HCT116 (cell line): ENCODE measurements at regions not wholly inside any gene's neighbourhood (a gene's known extent, or its start where the extent isn't known, plus 50 kb on each side); places are given as distances from the start of the nearest gene placed in this dataset.
"Not testable (repeated sequence)": the region's sequence is repeated elsewhere in the genome, so short reads cannot be mapped to it uniquely, and the experiment has no call there.

Experiments
- CTCF ChIP-seq, 3 experiments: fragments of 200-600 bp in 1 of 3; sonication (generic) in 1 of 3; IDR thresholded peaks in 2 of 3; conservative IDR thresholded peaks in 1 of 3; 2 replicates each; pipeline ENCODE4 v1.5.1; 2012 to 2017; ENCODE audit warnings: low read depth in 2 of 3, low read length in 2 of 3, antibody characterized with exemption in 1 of 3, borderline replicate concordance in 1 of 3, control low read depth in 1 of 3, mild to moderate bottlenecking in 1 of 3, mixed read lengths in 1 of 3, mixed run types in 1 of 3, moderate library complexity in 1 of 3; ENCODE audit not compliant: insufficient read depth in 1 of 3
- EZH2 ChIP-seq: fragments of 200-600 bp; sonication (generic); IDR thresholded peaks from 2 replicates; pipeline ENCODE4 v1.6.1; 2017; ENCODE audit warnings: antibody characterized with exemption, mixed run types
- EZH2phosphoT487 ChIP-seq: fragments of 200-600 bp; IDR thresholded peaks from 2 replicates; pipeline ENCODE4 v1.6.1; 2018; ENCODE audit warnings: antibody characterized with exemption, borderline replicate concordance
- MAX ChIP-seq: IDR thresholded peaks from 2 replicates; pipeline ENCODE4 v1.6.1; 2012
- POLR2A ChIP-seq: IDR thresholded peaks from 2 replicates; pipeline ENCODE4 v1.7.0; 2011; ENCODE audit warnings: borderline replicate concordance; ENCODE audit not compliant: insufficient read depth, insufficient read length; ENCODE audit errors: extremely low read depth
- POLR2AphosphoS5 ChIP-seq: IDR thresholded peaks from 2 replicates; pipeline ENCODE4 v1.6.1; 2011; ENCODE audit warnings: mild to moderate bottlenecking, low read depth, low read length, moderate library complexity
- RAD21 ChIP-seq: IDR thresholded peaks from 2 replicates; pipeline ENCODE4 v1.6.1; 2012; ENCODE audit warnings: low read depth, mild to moderate bottlenecking
- YY1 ChIP-seq: IDR thresholded peaks from 2 replicates; pipeline ENCODE4 v1.6.1; 2011; ENCODE audit warnings: low read length, low read depth, moderate library complexity, mild to moderate bottlenecking; ENCODE audit not compliant: insufficient replicate concordance; ENCODE audit errors: extremely low read depth
- ZNF274 ChIP-seq: fragments of 200-500 bp; sonication (Bioruptor generic); IDR thresholded peaks from 2 replicates; pipeline ENCODE4 v1.6.1; 2014; ENCODE audit warnings: mild to moderate bottlenecking, low read depth, low read length, inconsistent platforms
- TF ChIP-seq, protein P1 (sequence below): IDR thresholded peaks from 2 replicates; pipeline ENCODE4 v1.6.1; 2011; ENCODE audit warnings: mild to moderate bottlenecking, low read length, moderate library complexity; ENCODE audit not compliant: insufficient replicate concordance; ENCODE audit errors: extremely low read depth
- TF ChIP-seq, protein P2 (sequence below): IDR thresholded peaks from 2 replicates; pipeline ENCODE4 v1.6.1; 2012; ENCODE audit warnings: low read depth

- TF ChIP-seq YY1; POLR2A; EZH2phosphoT487; MAX; ZNF274; EZH2; POLR2AphosphoS5; CTCF (IDR thresholded peaks at IDR 0.05 in 2 of 3, conservative IDR thresholded peaks at IDR 0.05 in 1 of 3; ENCODE audit: borderline replicate concordance in 1 of 3, insufficient read depth in 1 of 3, low read depth in 2 of 3, low read length in 2 of 3); RAD21: not testable (repeated sequence)
- TF ChIP-seq, protein P1, sequence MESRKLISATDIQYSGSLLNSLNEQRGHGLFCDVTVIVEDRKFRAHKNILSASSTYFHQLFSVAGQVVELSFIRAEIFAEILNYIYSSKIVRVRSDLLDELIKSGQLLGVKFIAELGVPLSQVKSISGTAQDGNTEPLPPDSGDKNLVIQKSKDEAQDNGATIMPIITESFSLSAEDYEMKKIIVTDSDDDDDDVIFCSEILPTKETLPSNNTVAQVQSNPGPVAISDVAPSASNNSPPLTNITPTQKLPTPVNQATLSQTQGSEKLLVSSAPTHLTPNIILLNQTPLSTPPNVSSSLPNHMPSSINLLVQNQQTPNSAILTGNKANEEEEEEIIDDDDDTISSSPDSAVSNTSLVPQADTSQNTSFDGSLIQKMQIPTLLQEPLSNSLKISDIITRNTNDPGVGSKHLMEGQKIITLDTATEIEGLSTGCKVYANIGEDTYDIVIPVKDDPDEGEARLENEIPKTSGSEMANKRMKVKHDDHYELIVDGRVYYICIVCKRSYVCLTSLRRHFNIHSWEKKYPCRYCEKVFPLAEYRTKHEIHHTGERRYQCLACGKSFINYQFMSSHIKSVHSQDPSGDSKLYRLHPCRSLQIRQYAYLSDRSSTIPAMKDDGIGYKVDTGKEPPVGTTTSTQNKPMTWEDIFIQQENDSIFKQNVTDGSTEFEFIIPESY, result not testable (repeated sequence)
- TF ChIP-seq, protein P2, sequence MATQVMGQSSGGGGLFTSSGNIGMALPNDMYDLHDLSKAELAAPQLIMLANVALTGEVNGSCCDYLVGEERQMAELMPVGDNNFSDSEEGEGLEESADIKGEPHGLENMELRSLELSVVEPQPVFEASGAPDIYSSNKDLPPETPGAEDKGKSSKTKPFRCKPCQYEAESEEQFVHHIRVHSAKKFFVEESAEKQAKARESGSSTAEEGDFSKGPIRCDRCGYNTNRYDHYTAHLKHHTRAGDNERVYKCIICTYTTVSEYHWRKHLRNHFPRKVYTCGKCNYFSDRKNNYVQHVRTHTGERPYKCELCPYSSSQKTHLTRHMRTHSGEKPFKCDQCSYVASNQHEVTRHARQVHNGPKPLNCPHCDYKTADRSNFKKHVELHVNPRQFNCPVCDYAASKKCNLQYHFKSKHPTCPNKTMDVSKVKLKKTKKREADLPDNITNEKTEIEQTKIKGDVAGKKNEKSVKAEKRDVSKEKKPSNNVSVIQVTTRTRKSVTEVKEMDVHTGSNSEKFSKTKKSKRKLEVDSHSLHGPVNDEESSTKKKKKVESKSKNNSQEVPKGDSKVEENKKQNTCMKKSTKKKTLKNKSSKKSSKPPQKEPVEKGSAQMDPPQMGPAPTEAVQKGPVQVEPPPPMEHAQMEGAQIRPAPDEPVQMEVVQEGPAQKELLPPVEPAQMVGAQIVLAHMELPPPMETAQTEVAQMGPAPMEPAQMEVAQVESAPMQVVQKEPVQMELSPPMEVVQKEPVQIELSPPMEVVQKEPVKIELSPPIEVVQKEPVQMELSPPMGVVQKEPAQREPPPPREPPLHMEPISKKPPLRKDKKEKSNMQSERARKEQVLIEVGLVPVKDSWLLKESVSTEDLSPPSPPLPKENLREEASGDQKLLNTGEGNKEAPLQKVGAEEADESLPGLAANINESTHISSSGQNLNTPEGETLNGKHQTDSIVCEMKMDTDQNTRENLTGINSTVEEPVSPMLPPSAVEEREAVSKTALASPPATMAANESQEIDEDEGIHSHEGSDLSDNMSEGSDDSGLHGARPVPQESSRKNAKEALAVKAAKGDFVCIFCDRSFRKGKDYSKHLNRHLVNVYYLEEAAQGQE, result not testable (repeated sequence)
These were observed 599.4 kb downstream of the DMRTA1 start for GRCh38 chr9:23046026-23046425.
